Effector memory CD8-positive, alpha-beta T cell (primary cell): ENCODE measurements at regions not wholly inside any gene's neighbourhood (a gene's known extent, or its start where the extent isn't known, plus 50 kb on each side); places are given as distances from the start of the nearest gene placed in this dataset.
"Not testable (repeated sequence)": the region's sequence is repeated elsewhere in the genome, so short reads cannot be mapped to it uniquely, and the experiment has no call there.

Experiments used
- ATAC-seq: fragments of 150-1000 bp; cut with Tn5 transposase; replicated peaks from 2 replicates; pipeline ENCODE4 v1.10.0; 2021; ENCODE audit warnings: mild to moderate bottlenecking, moderate library complexity
- DNase-seq, 3 experiments: peaks; one replicate each; pipeline ENCODE4 v3.0.0; 2021
- H3K27ac Mint-ChIP-seq, 2 donors: one replicate each; pipeline ENCODE4 v1.8.0; 2022; ENCODE audit warnings: mild to moderate bottlenecking in 2 of 2, mixed read lengths in 2 of 2, moderate library complexity in 2 of 2
- H3K27me3 Mint-ChIP-seq, 2 donors: one replicate each; pipeline ENCODE4 v1.8.0; 2022; ENCODE audit warnings: mixed read lengths in 2 of 2
- H3K36me3 Mint-ChIP-seq: one replicate; pipeline ENCODE4 v1.8.0; 2022; ENCODE audit warnings: mild to moderate bottlenecking, moderate library complexity, mixed read lengths; ENCODE audit not compliant: insufficient read depth
- H3K4me1 Mint-ChIP-seq, 2 donors: one replicate each; pipeline ENCODE4 v1.8.0; 2022; ENCODE audit warnings: low read depth in 2 of 2, mixed read lengths in 2 of 2
- H3K4me3 Mint-ChIP-seq, 2 donors: one replicate each; pipeline ENCODE4 v1.8.0; 2022; ENCODE audit warnings: mild to moderate bottlenecking in 2 of 2, mixed read lengths in 2 of 2, moderate library complexity in 2 of 2
- H3K9me3 Mint-ChIP-seq, 2 donors: one replicate each; pipeline ENCODE4 v1.8.0; 2022; ENCODE audit warnings: mixed read lengths in 2 of 2

- Mint-ChIP-seq H3K4me1 (peaks cover 11 to 13% of the 10 kb centered on the region in 2 donors), H3K27me3 (peaks cover 4 to 19% of the 10 kb centered on the region in 2 donors), H3K36me3 (no peaks in the 10 kb centered on the region), H3K9me3 (no peaks in the 10 kb centered on the region), H3K27ac (peak overlapping the region in 1 of 2 donors; percentile 16), H3K4me3 (no peak overlapping the region)
- DNase-seq (no peak), ATAC-seq (no peak)
Observed at GRCh38 chr7:3157566-3158287, 114.1 kb upstream of the CARD11 start.

GRCh38 chr7:3158341-3158760, 114.7 kb upstream of the CARD11 start:
- no peaks in the 10 kb centered on the region for H3K36me3 Mint-ChIP-seq

GRCh38 chr7:3159039-3159438, 115.4 kb upstream of the CARD11 start:
- H3K36me3 Mint-ChIP-seq, result no peaks in the 10 kb centered on the region
- no peak overlapping the region for H3K27ac Mint-ChIP-seq
- peaks cover 8% of the 10 kb centered on the region in 2 donors for H3K4me1 Mint-ChIP-seq
- peaks cover 4 to 22% of the 10 kb centered on the region in 2 donors for H3K27me3 Mint-ChIP-seq
- H3K4me3 Mint-ChIP-seq, result no peak overlapping the region
- H3K9me3 Mint-ChIP-seq, result no peaks in the 10 kb centered on the region
- DNase-seq, result no peak
- no peak for ATAC-seq

More at GRCh38 chr7:3158341-3158760, 114.7 kb upstream of the CARD11 start:
- Mint-ChIP-seq H3K9me3 (no peaks in the 10 kb centered on the region), H3K4me3 (no peak overlapping the region), H3K27me3 (peaks cover 4 to 18% of the 10 kb centered on the region in 2 donors), H3K4me1 (peaks cover 11 to 13% of the 10 kb centered on the region in 2 donors), H3K27ac (no peak overlapping the region)
- no peak for ATAC-seq
- no peak for DNase-seq

- no peak for ATAC-seq
Observed at GRCh38 chr7:3159445-3159844, 115.8 kb upstream of the CARD11 start.

GRCh38 chr7:3159926-3160325, 116.3 kb upstream of the CARD11 start:
- H3K27me3 Mint-ChIP-seq, result peaks cover 4 to 28% of the 10 kb centered on the region in 2 donors
- H3K4me3 Mint-ChIP-seq, DNase-seq, H3K27ac Mint-ChIP-seq, H3K36me3 Mint-ChIP-seq, H3K9me3 Mint-ChIP-seq, H3K4me1 Mint-ChIP-seq, ATAC-seq: not testable (repeated sequence)

More at GRCh38 chr7:3159445-3159844, 115.8 kb upstream of the CARD11 start:
- no peak overlapping the region for H3K4me3 Mint-ChIP-seq
- H3K27me3 Mint-ChIP-seq, result peaks cover 4 to 26% of the 10 kb centered on the region in 2 donors
- H3K27ac Mint-ChIP-seq, result no peak overlapping the region
- H3K36me3 Mint-ChIP-seq, result no peaks in the 10 kb centered on the region
- DNase-seq, result no peak
- no peaks in the 10 kb centered on the region for H3K9me3 Mint-ChIP-seq
- peaks cover 7% of the 10 kb centered on the region in 2 donors for H3K4me1 Mint-ChIP-seq

- Mint-ChIP-seq H3K4me1 (no peaks in the 10 kb centered on the region), H3K27ac (no peak overlapping the region), H3K27me3 (peaks cover 14 to 50% of the 10 kb centered on the region in 2 donors), H3K4me3 (no peak overlapping the region), H3K36me3 (no peaks in the 10 kb centered on the region), H3K9me3 (no peaks in the 10 kb centered on the region)
- no peak for ATAC-seq
- no peak for DNase-seq
Observed at GRCh38 chr7:3162289-3162688, 118.6 kb upstream of the CARD11 start.

GRCh38 chr7:3162798-3163197, 119.1 kb upstream of the CARD11 start:
- H3K4me3 Mint-ChIP-seq, DNase-seq, ATAC-seq, H3K4me1 Mint-ChIP-seq, H3K9me3 Mint-ChIP-seq, H3K36me3 Mint-ChIP-seq, H3K27ac Mint-ChIP-seq: not testable (repeated sequence)
- H3K27me3 Mint-ChIP-seq, result peaks cover 13 to 51% of the 10 kb centered on the region in 2 donors

GRCh38 chr7:3164380-3164792, 120.7 kb upstream of the CARD11 start:
- no peaks in the 10 kb centered on the region for H3K9me3 Mint-ChIP-seq
- no peak overlapping the region for H3K4me3 Mint-ChIP-seq
- DNase-seq (no peak), ATAC-seq (no peak)
- H3K4me1 Mint-ChIP-seq, result peaks cover 0 to 5% of the 10 kb centered on the region in 2 donors
- H3K36me3 Mint-ChIP-seq, result no peaks in the 10 kb centered on the region
- H3K27me3 Mint-ChIP-seq, result peaks cover 19 to 53% of the 10 kb centered on the region in 2 donors
- no peak overlapping the region for H3K27ac Mint-ChIP-seq

GRCh38 chr7:3165681-3166580, 122.3 kb upstream of the CARD11 start:
- H3K4me1 Mint-ChIP-seq, result peaks cover 0 to 5% of the 10 kb centered on the region in 2 donors
- no peak for ATAC-seq
- H3K27me3 Mint-ChIP-seq, result peaks cover 28 to 66% of the 10 kb centered on the region in 2 donors
- DNase-seq, result no peak
- no peak overlapping the region for H3K4me3 Mint-ChIP-seq
- no peaks in the 10 kb centered on the region for H3K9me3 Mint-ChIP-seq
- peak overlapping the region in 1 of 2 donors; percentile 42 for H3K27ac Mint-ChIP-seq
- H3K36me3 Mint-ChIP-seq, result peaks cover 5% of the 10 kb centered on the region

- H3K27me3 Mint-ChIP-seq, result peaks cover 39 to 82% of the 10 kb centered on the region in 2 donors
- peaks cover 0 to 4% of the 10 kb centered on the region in 2 donors for H3K9me3 Mint-ChIP-seq
- no peak overlapping the region for H3K4me3 Mint-ChIP-seq
- DNase-seq, result no peak
- peaks cover 5% of the 10 kb centered on the region for H3K36me3 Mint-ChIP-seq
- no peak overlapping the region for H3K27ac Mint-ChIP-seq
- peaks cover 0 to 5% of the 10 kb centered on the region in 2 donors for H3K4me1 Mint-ChIP-seq
- ATAC-seq, result no peak
Observed at GRCh38 chr7:3167551-3167950, 123.9 kb upstream of the CARD11 start.

GRCh38 chr7:3168370-3168769, 124.7 kb upstream of the CARD11 start:
- DNase-seq (no peak), ATAC-seq (no peak)
- H3K9me3 Mint-ChIP-seq, result peaks cover 0 to 4% of the 10 kb centered on the region in 2 donors
- peaks cover 39 to 90% of the 10 kb centered on the region in 2 donors for H3K27me3 Mint-ChIP-seq
- peaks cover 5% of the 10 kb centered on the region for H3K36me3 Mint-ChIP-seq
- H3K27ac Mint-ChIP-seq, result no peak overlapping the region
- H3K4me3 Mint-ChIP-seq, result no peak overlapping the region
- peaks cover 0 to 5% of the 10 kb centered on the region in 2 donors for H3K4me1 Mint-ChIP-seq

- no peak for ATAC-seq
- H3K9me3 Mint-ChIP-seq, result peaks cover 0 to 4% of the 10 kb centered on the region in 2 donors
- DNase-seq, result no peak
- H3K4me1 Mint-ChIP-seq, result peaks cover 0 to 5% of the 10 kb centered on the region in 2 donors
- no peak overlapping the region for H3K4me3 Mint-ChIP-seq
- peaks cover 5% of the 10 kb centered on the region for H3K36me3 Mint-ChIP-seq
- peaks cover 43 to 93% of the 10 kb centered on the region in 2 donors for H3K27me3 Mint-ChIP-seq
- H3K27ac Mint-ChIP-seq, result no peak overlapping the region
Observed at GRCh38 chr7:3168869-3169268, 125.2 kb upstream of the CARD11 start.

- Mint-ChIP-seq H3K4me3 (no peak overlapping the region), H3K4me1 (peaks cover 0 to 5% of the 10 kb centered on the region in 2 donors), H3K27ac (no peak overlapping the region), H3K9me3 (peaks cover 0 to 4% of the 10 kb centered on the region in 2 donors), H3K27me3 (peaks cover 51 to 77% of the 10 kb centered on the region in 2 donors), H3K36me3 (peaks cover 7% of the 10 kb centered on the region)
- no peak for DNase-seq
- ATAC-seq, result no peak
Observed at GRCh38 chr7:3172768-3173280, 128.2 kb upstream of the SDK1 start.
